HG03565 (cell line): ENCODE measurements at regions not wholly inside any gene's neighbourhood (a gene's known extent, or its start where the extent isn't known, plus 50 kb on each side); places are given as distances from the start of the nearest gene placed in this dataset.

Source experiments
- ATAC-seq: cut with Tn5 transposase; IDR thresholded peaks from one replicate; pipeline ENCODE4 v1.9.1; 2021; ENCODE audit warnings: mild to moderate bottlenecking, moderate library complexity; ENCODE audit not compliant: unreplicated experiment

- no peak for ATAC-seq
Observed at GRCh38 chr9:89805571-89806292, 200.9 kb downstream of the GADD45G start.

DNA sequence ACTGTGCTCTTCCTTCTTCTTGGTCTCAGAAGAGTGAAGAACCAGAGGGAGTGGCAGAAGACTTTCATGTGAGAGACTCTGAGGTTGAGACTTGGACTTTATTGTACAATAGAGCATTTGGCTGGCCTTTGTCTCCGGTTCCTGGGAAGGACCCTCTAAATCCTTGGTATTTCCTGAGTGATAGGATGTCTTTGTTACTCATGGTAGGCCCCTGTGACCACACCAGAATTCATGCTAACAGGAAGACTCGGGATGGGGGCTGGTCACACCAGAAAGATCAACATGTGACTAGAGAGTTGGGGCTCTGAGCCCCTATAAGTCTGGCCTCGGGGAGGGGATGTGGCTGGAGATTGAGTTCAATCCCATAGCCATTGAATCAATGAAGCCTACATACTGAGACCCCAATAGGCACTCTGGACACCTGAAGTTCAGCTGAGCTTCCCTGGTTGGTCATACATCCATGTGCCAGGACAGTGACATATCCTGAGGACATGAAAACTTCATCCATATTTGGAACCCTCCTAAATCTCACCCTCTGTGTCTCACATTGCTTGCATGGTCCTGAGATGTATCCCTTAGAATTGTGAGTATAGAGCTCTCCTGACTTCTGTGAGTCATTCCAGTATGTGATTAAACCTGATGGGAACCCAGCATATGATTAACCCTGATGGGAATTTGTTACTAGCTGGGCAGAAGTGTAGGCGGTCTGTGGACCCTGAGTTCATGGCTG is 201.7 kb downstream of the GADD45G start:
- ATAC-seq = no peak

GRCh38 chr9:89807101-89807395 is 202.2 kb downstream of the GADD45G start:
- ATAC-seq = no peak

DNA sequence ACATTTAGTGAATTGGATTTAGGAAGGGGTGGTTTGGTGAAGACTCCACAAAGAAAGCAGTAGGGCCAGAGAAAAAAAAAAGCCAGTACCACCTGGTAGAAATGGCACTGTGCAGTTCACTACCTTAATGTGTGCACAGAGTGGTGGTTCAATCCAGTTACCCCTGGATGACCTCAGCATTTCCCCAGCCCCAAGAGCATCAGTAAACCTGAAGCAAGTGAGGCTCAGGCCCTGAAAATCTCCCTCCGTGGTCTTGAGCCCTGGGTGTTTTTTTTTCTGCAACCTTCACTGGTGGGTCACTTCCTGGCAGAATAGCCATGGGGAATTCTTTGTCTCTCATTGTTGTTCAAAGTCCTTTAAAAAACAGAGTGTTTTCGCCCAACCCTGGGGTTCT is 202.9 kb downstream of the GADD45G start:
- ATAC-seq = no peak

- no peak for ATAC-seq
Observed at GRCh38 chr9:89808076-89808755, 203.4 kb downstream of the GADD45G start.

DNA sequence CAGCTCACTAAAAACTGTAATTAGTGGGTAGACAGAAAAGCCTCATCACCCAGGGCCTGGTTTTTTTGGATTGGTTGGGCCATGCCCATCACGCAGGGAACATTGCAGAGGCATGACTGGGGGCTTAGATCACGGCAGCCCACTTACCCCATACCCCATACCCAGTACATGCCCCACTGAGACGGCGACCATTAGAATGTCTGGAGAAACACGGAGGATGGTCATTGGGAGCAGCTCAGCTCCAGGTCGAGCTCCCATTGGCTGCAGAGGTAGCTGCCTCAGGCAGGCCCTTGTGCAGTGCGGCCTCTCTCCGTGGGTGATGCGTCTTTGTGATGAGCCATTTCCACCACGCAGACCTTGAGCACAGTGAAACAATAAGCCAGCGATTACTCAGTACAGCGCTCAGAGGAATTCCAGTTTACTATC is 204.0 kb downstream of the GADD45G start:
- ATAC-seq = no peak

- ATAC-seq = no peak
Observed at GRCh38 chr9:89810431-89810830, 205.6 kb downstream of the GADD45G start.

DNA sequence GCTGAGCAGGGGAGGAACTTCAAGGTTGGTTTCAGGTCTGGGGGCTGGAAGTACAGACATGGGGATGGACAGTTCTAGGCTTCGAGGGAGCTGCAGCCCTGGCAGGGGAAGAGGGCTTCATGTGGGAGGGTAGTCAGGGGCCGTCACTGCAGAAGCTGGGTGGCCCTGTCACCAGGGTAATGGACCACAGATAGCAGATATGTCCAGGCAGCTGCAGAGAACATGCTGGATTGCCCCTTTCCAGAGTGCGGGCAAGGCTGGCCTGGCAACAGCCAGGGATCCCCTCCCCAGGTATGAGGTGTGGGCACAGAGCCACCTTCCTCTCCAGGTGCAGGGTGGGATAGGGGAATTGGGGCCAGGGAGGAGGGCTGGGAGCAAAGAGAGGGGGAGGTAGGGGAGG is 206.5 kb downstream of the GADD45G start:
- ATAC-seq = no peak

DNA sequence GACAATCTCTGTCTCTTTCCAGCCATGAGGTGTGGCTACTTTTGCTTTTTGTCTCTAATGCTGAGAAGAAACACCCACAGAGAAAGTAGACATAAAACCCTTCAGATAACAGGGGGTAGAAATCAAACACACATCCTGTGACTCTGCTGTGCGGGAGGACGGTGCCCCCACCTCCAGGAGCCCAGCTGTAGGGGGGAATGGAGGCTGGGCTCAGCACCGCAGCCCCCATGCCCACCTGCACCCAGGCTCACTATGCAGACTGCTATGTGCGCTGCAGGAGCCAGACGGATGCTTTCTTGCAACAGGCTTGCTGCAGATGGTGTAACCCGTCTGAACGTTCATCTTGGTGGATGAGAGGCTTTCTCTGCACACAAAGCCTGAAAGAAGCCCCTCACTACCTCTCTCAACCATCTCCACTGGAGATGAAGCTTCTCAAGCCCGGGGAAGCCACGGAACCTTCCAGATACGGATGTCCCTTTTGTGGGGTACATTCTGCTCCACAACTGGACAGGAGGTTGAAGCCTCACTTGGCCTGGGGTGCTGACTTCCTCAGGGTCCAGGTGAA is 207.2 kb downstream of the GADD45G start:
- ATAC-seq = no peak

GRCh38 chr9:89812556-89813181 is 207.9 kb downstream of the GADD45G start:
- no peak for ATAC-seq

GRCh38 chr9:89813482-89813881 is 208.7 kb downstream of the GADD45G start:
- ATAC-seq = no peak

GRCh38 chr9:89814340-89815040 is 209.7 kb downstream of the GADD45G start:
- ATAC-seq = no peak

DNA sequence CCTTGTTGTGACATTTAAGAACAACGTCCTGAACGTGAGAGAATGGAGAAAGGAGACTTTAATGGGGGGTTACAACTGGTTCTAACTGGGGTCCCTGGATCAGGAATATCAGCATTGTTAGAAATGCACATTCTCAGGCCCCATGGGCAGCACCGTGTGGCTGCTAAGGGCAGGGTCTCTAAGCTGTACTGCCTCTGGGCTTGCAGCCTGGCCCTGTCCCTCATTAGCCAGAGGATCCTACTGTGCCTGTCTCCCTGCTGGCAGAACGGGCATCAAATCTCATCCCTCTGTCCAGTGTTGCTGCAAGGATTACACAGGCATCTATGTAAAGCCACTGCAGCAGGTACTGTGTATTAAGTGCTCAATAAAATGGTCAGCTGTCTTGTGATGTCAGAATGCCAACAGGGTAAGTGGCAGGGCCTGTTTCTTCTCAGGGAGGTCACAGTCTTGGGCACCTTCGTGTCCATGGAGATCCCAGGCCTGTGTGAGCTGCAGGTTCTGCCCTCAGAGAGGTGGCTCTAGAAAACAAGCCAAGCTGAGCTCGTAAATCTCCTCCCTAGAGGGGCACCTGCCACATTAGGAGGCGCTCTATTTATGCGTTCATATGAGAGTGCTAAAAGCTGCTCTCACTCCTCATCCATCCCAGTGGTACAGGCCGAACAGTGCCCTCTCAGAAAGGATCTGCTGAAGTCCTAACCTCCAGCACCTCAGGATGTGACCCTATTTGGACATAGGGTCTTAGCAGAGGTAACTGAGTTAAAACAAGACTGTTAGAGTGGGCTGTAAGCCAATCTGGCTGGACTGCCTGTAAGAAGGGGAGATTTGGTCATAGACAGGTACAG is 210.5 kb downstream of the GADD45G start:
- ATAC-seq = no peak

GRCh38 chr9:89815903-89816573 is 211.2 kb downstream of the GADD45G start:
- ATAC-seq = peak; percentile 84

DNA sequence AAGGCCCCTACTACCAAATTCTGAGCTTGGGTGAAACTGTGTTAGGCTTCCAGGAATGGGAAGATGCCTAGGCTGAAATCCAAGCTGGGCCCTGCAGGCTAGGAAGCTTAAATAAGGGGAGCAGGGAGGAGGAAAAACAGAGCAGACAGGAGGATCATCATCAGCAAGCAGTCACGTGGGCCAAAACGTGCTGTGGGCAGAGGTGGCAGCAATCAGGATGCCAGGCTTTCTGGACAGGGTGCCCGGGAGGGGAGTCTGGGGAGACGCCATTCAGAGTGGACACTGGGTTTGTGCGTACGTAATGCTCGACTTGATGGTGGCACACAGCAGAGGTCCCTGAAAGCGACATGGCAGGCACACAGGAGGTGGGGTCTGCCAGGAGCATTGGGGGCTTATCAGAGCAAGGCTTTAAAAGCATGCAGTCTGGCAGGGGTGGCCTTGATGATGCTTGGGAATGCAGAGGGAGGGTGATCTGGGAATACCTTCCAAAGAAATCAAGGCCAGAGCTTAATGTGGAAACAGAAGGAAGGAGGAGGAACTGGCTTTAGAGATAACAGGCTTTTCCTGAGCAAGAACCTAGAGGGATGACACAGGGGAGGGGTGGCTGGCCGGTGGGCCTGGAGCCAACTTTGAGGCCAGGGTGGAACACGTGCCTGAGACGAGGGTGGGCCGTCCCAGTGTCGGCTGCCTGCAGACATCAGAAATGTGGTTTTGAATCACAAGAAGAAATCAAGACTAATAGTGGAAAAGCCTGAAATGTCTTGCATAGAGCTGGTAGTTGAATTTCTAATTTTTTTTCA is 212.5 kb downstream of the GADD45G start:
- no peak for ATAC-seq

GRCh38 chr9:89820337-89820736 is 215.5 kb downstream of the GADD45G start:
- ATAC-seq = no peak

- no peak for ATAC-seq
Observed at GRCh38 chr9:89821081-89821480, 216.3 kb downstream of the GADD45G start.

DNA sequence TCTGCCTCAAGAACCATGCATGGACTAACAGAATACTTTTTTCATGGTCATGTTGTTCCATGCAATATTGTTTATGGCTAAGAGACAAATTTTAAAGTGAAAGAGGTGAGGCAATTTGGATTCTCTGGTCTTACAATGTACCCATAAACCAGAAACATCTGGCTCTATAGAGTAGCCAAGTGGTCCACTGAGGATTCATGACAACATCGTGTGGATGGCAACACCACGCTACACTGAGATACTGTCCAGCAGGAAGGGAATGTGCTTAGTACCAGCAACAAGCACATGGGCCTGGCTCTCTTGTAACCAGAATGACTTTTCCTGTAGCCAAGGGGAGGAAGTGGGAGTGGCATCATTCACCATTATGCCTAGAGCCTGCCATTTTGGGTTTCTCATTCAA is 218.2 kb downstream of the GADD45G start:
- ATAC-seq = no peak
